ENCODE measurements at regions not wholly inside any gene's neighbourhood (a gene's known extent, or its start where the extent isn't known, plus 50 kb on each side); places are given as distances from the start of the nearest gene placed in this dataset.
A peak's percentile ranks its signal among the peaks of the same experiment; 100 is the strongest.

- TF ChIP-seq, protein P1, sequence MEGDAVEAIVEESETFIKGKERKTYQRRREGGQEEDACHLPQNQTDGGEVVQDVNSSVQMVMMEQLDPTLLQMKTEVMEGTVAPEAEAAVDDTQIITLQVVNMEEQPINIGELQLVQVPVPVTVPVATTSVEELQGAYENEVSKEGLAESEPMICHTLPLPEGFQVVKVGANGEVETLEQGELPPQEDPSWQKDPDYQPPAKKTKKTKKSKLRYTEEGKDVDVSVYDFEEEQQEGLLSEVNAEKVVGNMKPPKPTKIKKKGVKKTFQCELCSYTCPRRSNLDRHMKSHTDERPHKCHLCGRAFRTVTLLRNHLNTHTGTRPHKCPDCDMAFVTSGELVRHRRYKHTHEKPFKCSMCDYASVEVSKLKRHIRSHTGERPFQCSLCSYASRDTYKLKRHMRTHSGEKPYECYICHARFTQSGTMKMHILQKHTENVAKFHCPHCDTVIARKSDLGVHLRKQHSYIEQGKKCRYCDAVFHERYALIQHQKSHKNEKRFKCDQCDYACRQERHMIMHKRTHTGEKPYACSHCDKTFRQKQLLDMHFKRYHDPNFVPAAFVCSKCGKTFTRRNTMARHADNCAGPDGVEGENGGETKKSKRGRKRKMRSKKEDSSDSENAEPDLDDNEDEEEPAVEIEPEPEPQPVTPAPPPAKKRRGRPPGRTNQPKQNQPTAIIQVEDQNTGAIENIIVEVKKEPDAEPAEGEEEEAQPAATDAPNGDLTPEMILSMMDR (optimal IDR thresholded peaks at IDR 0.05 in 1 of 3, IDR thresholded peaks at IDR 0.05 in 1 of 3, conservative IDR thresholded peaks at IDR 0.05 in 1 of 3; ENCODE audit: extremely low read depth in 1 of 3, insufficient read depth in 2 of 3, low read length in 3 of 3), result peak; percentile 54 to 62 (median 56)
- TF ChIP-seq EZH2 (IDR thresholded peaks at IDR 0.05; ENCODE audit: low read length), result no peak
- no peaks in the 10 kb centered on the region for H3K79me2 ChIP-seq (ENCODE audit: control insufficient read depth, insufficient read depth, low read length)
- H3K27ac ChIP-seq (ENCODE audit: control insufficient read depth, insufficient read depth, low read length), result no peak overlapping the region
- H3K36me3 ChIP-seq (ENCODE audit: control insufficient read depth in 2 of 2, extremely low read depth in 1 of 2, insufficient read depth in 2 of 2, low read length in 2 of 2), result no peaks in the 10 kb centered on the region
- FAIRE-seq, result no peak
- no peaks in the 10 kb centered on the region for H3K27me3 ChIP-seq (ENCODE audit: control insufficient read depth, extremely low read depth, insufficient read depth, low read length)
- H2AFZ ChIP-seq (ENCODE audit: control insufficient read depth, low read length), result peak overlapping the region; percentile 26
- no peak overlapping the region for H3K4me3 ChIP-seq (ENCODE audit: control insufficient read depth in 2 of 3, extremely low read depth in 1 of 3, insufficient read depth in 2 of 3, low read depth in 1 of 3, low read length in 3 of 3)
- no peaks in the 10 kb centered on the region for H4K20me1 ChIP-seq (ENCODE audit: control insufficient read depth, extremely low read depth, insufficient read depth, low read length)
- H3K4me1 ChIP-seq (ENCODE audit: control insufficient read depth, extremely low read depth, insufficient read depth, low read length), result no peaks in the 10 kb centered on the region
- H3K9me3 ChIP-seq (ENCODE audit: control insufficient read depth, low read depth, low read length), result no peaks in the 10 kb centered on the region
- dilution Hi-C loops (cut with MboI; ENCODE audit: extremely low pct_ligation_motif_present, low sequenced_read_pairs), result no loop called here
- no peaks in the 10 kb centered on the region for H3K9me1 ChIP-seq (ENCODE audit: control insufficient read depth, extremely low read depth, insufficient read depth, low read length)
- no peak for DNase-seq (ENCODE audit: low read depth, low spot score)
- no peak overlapping the region for H3K9ac ChIP-seq (ENCODE audit: control insufficient read depth, extremely low read depth, insufficient read depth, low read length)
- no peak overlapping the region for H3K4me2 ChIP-seq (ENCODE audit: control insufficient read depth, extremely low read depth, insufficient read depth, low read depth, low read length)
Measured at GRCh38 chr7:145036604-145037405, 201.0 kb upstream of the TPK1 start.

DNA sequence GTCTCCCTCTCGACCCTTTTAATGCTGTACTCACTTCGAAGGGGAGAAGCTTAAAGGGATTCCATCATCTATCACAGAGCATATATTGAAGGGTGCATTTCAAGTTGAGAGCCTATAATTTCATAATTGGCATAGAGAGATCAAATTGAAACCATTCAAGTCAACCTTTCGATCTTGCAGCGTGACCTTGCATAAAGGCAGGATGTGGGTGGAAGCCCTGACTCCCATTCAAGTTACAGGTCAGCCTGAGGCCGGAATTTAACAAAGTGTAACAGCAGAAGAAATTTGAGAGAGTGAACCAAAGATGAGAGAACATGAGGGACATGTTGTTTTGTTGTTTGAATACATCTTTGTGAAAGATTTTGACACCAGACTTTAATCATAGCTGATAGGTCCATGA, 195.3 kb upstream of the TPK1 start:
- DNase-seq (ENCODE audit: low read depth, low spot score), result no peak
- Histone ChIP-seq H3K27me3 (ENCODE audit: control insufficient read depth, extremely low read depth, insufficient read depth, low read length) (no peaks in the 10 kb centered on the region), H3K36me3 (ENCODE audit: control insufficient read depth in 2 of 2, extremely low read depth in 1 of 2, insufficient read depth in 2 of 2, low read length in 2 of 2) (no peaks in the 10 kb centered on the region), H3K79me2 (ENCODE audit: control insufficient read depth, insufficient read depth, low read length) (no peaks in the 10 kb centered on the region), H3K4me1 (ENCODE audit: control insufficient read depth, extremely low read depth, insufficient read depth, low read length) (no peaks in the 10 kb centered on the region), H3K9me3 (ENCODE audit: control insufficient read depth, low read depth, low read length) (no peaks in the 10 kb centered on the region), H3K27ac (ENCODE audit: control insufficient read depth, insufficient read depth, low read length) (no peak overlapping the region), H2AFZ (ENCODE audit: control insufficient read depth, low read length) (no peak overlapping the region), H3K4me3 (ENCODE audit: control insufficient read depth in 2 of 3, extremely low read depth in 1 of 3, insufficient read depth in 2 of 3, low read depth in 1 of 3, low read length in 3 of 3) (no peak overlapping the region), H4K20me1 (ENCODE audit: control insufficient read depth, extremely low read depth, insufficient read depth, low read length) (no peaks in the 10 kb centered on the region), H3K9me1 (ENCODE audit: control insufficient read depth, extremely low read depth, insufficient read depth, low read length) (no peaks in the 10 kb centered on the region), H3K9ac (ENCODE audit: control insufficient read depth, extremely low read depth, insufficient read depth, low read length) (no peak overlapping the region), H3K4me2 (ENCODE audit: control insufficient read depth, extremely low read depth, insufficient read depth, low read depth, low read length) (no peak overlapping the region)
- TF ChIP-seq EZH2 (IDR thresholded peaks at IDR 0.05; ENCODE audit: low read length), result no peak
- TF ChIP-seq, protein P1 (optimal IDR thresholded peaks at IDR 0.05 in 1 of 3, IDR thresholded peaks at IDR 0.05 in 1 of 3, conservative IDR thresholded peaks at IDR 0.05 in 1 of 3; ENCODE audit: extremely low read depth in 1 of 3, insufficient read depth in 2 of 3, low read length in 3 of 3), result no peak
- dilution Hi-C loops (cut with MboI; ENCODE audit: extremely low pct_ligation_motif_present, low sequenced_read_pairs), result no loop called here
- FAIRE-seq, result no peak

Data from keratinocyte (primary cell).